ENCODE measurements at regions not wholly inside any gene's neighbourhood (a gene's known extent, or its start where the extent isn't known, plus 50 kb on each side); places are given as distances from the start of the nearest gene placed in this dataset.

DNA sequence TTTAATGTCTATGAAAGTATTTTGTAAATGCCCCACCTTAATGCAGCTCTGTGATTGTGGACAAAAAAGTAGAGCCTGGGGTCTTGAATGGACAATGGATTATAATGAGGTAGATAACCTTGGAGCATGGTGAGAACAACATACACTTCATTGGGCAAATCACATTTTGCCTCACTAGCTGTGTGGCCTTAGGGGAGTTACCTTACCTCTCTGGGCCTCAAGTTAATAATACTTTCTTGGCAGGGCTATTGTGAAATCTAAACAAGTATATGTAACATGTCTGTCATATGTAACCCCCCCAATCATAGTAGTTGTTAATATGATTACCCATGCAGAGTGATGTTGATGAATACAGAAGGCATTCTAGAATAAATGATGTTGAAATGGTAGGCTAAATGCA is 213.6 kb upstream of the ANKRD55 start:
- TF ChIP-seq, protein P1, sequence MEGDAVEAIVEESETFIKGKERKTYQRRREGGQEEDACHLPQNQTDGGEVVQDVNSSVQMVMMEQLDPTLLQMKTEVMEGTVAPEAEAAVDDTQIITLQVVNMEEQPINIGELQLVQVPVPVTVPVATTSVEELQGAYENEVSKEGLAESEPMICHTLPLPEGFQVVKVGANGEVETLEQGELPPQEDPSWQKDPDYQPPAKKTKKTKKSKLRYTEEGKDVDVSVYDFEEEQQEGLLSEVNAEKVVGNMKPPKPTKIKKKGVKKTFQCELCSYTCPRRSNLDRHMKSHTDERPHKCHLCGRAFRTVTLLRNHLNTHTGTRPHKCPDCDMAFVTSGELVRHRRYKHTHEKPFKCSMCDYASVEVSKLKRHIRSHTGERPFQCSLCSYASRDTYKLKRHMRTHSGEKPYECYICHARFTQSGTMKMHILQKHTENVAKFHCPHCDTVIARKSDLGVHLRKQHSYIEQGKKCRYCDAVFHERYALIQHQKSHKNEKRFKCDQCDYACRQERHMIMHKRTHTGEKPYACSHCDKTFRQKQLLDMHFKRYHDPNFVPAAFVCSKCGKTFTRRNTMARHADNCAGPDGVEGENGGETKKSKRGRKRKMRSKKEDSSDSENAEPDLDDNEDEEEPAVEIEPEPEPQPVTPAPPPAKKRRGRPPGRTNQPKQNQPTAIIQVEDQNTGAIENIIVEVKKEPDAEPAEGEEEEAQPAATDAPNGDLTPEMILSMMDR (IDR thresholded peaks at IDR 0.05), result no peak
- TF ChIP-seq POLR2A (IDR thresholded peaks at IDR 0.05; ENCODE audit: low read depth), result no peak
